ENCODE measurements at regions not wholly inside any gene's neighbourhood (a gene's known extent, or its start where the extent isn't known, plus 50 kb on each side); places are given as distances from the start of the nearest gene placed in this dataset.
"Not testable (repeated sequence)": the region's sequence is repeated elsewhere in the genome, so short reads cannot be mapped to it uniquely, and the experiment has no call there.

GRCh38 chr1:143709606-143710259, 262.1 kb downstream of the FAM72C start:
- H3K4me3 ChIP-seq (ENCODE audit: low read length in 3 of 3); H3K4me1 ChIP-seq (ENCODE audit: control insufficient read depth in 2 of 3, insufficient read depth in 2 of 3, low read depth in 1 of 3, low read length in 3 of 3); H3K9ac ChIP-seq (ENCODE audit: low read length in 3 of 3); FAIRE-seq; H3K36me3 ChIP-seq (ENCODE audit: control insufficient read depth in 2 of 3, insufficient read depth in 3 of 3, low read length in 3 of 3); H3K9me3 ChIP-seq (ENCODE audit: control insufficient read depth in 2 of 3, insufficient read depth in 1 of 3, low read length in 3 of 3); intact Hi-C loops (cut with DNase I); H3K27ac ChIP-seq (ENCODE audit: low read depth in 2 of 2, low read length in 2 of 2); H3K27me3 ChIP-seq (ENCODE audit: control insufficient read depth, insufficient read depth, low read length): not testable (repeated sequence)
- peak; percentile 31 for TF ChIP-seq CTCF (IDR thresholded peaks at IDR 0.05; ENCODE audit: borderline replicate concordance, extremely low read depth, insufficient read depth)
- DNase-seq: peak in 3 of 5 donors; percentile 22 to 46 (median 39)

- H3K4me1 ChIP-seq (ENCODE audit: control insufficient read depth in 2 of 3, insufficient read depth in 2 of 3, low read depth in 1 of 3, low read length in 3 of 3); DNase-seq; H3K9me3 ChIP-seq (ENCODE audit: control insufficient read depth in 2 of 3, insufficient read depth in 1 of 3, low read length in 3 of 3); intact Hi-C loops (cut with DNase I); H3K4me3 ChIP-seq (ENCODE audit: low read length in 3 of 3); FAIRE-seq; H3K27ac ChIP-seq (ENCODE audit: low read depth in 2 of 2, low read length in 2 of 2); H3K9ac ChIP-seq (ENCODE audit: low read length in 3 of 3); H3K36me3 ChIP-seq (ENCODE audit: control insufficient read depth in 2 of 3, insufficient read depth in 3 of 3, low read length in 3 of 3): not testable (repeated sequence)
- peaks cover 13% of the 10 kb centered on the region for H3K27me3 ChIP-seq (ENCODE audit: control insufficient read depth, insufficient read depth, low read length)
These were observed 269.0 kb downstream of the FAM72C start for GRCh38 chr1:143702739-143703138.

GRCh38 chr1:143699731-143700130, 272.1 kb downstream of the FAM72C start:
- DNase-seq (peak in 2 of 5 donors; percentile 9 to 24), FAIRE-seq (no peak)
- Histone ChIP-seq H3K36me3 (ENCODE audit: control insufficient read depth in 2 of 3, insufficient read depth in 3 of 3, low read length in 3 of 3) (no peaks in the 10 kb centered on the region), H3K9ac (ENCODE audit: low read length in 3 of 3) (no peak overlapping the region), H3K4me3 (ENCODE audit: low read length in 3 of 3) (no peak overlapping the region), H3K4me1 (ENCODE audit: control insufficient read depth in 2 of 3, insufficient read depth in 2 of 3, low read depth in 1 of 3, low read length in 3 of 3) (no peaks in the 10 kb centered on the region), H3K27ac (ENCODE audit: low read depth in 2 of 2, low read length in 2 of 2) (no peak overlapping the region), H3K9me3 (ENCODE audit: control insufficient read depth in 2 of 3, insufficient read depth in 1 of 3, low read length in 3 of 3) (no peaks in the 10 kb centered on the region), H3K27me3 (ENCODE audit: control insufficient read depth, insufficient read depth, low read length) (peaks cover 20% of the 10 kb centered on the region)
- intact Hi-C loops (cut with DNase I): no loop called here
- no peak for TF ChIP-seq CTCF (IDR thresholded peaks at IDR 0.05; ENCODE audit: borderline replicate concordance, extremely low read depth, insufficient read depth)

GRCh38 chr1:143699115-143699514, 272.7 kb downstream of the FAM72C start:
- no peaks in the 10 kb centered on the region for H3K36me3 ChIP-seq (ENCODE audit: control insufficient read depth in 2 of 3, insufficient read depth in 3 of 3, low read length in 3 of 3)
- peaks cover 20% of the 10 kb centered on the region for H3K27me3 ChIP-seq (ENCODE audit: control insufficient read depth, insufficient read depth, low read length)
- no peak for TF ChIP-seq CTCF (IDR thresholded peaks at IDR 0.05; ENCODE audit: borderline replicate concordance, extremely low read depth, insufficient read depth)

More at GRCh38 chr1:143699115-143699514, 272.7 kb downstream of the FAM72C start:
- FAIRE-seq (no peak), DNase-seq (peak in 1 of 5 donors; percentile 34)
- Histone ChIP-seq H3K4me3 (ENCODE audit: low read length in 3 of 3) (no peak overlapping the region), H3K9me3 (ENCODE audit: control insufficient read depth in 2 of 3, insufficient read depth in 1 of 3, low read length in 3 of 3) (no peaks in the 10 kb centered on the region), H3K27ac (ENCODE audit: low read depth in 2 of 2, low read length in 2 of 2) (no peak overlapping the region), H3K4me1 (ENCODE audit: control insufficient read depth in 2 of 3, insufficient read depth in 2 of 3, low read depth in 1 of 3, low read length in 3 of 3) (no peaks in the 10 kb centered on the region), H3K9ac (ENCODE audit: low read length in 3 of 3) (no peak overlapping the region)
- intact Hi-C loops (cut with DNase I): no loop called here
